GM21825 (cell line): ENCODE measurements at regions not wholly inside any gene's neighbourhood (a gene's known extent, or its start where the extent isn't known, plus 50 kb on each side); places are given as distances from the start of the nearest gene placed in this dataset.
A peak's percentile ranks its signal among the peaks of the same experiment; 100 is the strongest.
"Not testable (repeated sequence)": the region's sequence is repeated elsewhere in the genome, so short reads cannot be mapped to it uniquely, and the experiment has no call there.

Source experiments
- ATAC-seq: cut with Tn5 transposase; IDR thresholded peaks from one replicate; pipeline ENCODE4 v1.9.1; 2021; ENCODE audit warnings: mild to moderate bottlenecking, moderate library complexity; ENCODE audit not compliant: unreplicated experiment

DNA sequence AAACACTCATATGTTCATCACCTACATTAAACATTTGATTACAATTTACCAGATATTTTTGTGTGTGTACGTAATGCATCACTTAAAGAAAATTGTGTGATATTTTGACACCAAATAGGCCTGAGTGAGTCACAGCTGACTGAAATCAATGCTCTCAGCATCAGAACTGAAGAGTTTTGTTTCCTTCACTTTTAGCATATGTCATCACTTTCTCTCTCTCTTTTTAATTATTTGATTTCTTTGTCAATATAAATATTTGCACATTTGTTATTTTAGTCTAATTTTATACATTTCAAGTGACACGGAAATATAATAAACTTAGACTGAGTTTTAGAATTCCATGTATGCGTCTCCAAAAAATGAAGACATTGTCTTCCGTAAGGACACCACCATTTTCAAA, 545.3 kb downstream of the PTPRC start:
- ATAC-seq, result no peak

DNA sequence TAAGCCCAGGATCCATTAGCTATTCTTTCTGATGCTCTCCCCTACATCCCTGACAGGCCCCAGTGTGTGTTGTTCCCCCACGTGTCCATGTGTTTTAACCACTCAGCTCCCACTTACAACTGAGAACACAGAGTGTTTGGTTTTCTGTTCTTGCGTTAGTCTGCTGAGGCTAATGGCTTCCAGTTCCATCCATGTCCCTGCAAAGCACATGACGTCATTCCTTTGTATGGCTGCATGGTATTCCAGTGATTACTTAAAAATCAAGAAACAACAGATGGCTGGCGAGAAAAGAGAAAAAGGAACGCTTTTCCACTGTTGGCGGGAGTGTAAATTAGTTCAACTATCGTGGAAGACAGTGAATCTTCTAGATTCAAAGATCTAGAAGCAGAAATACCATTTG, 556.0 kb downstream of the PTPRC start:
- ATAC-seq, result no peak

DNA sequence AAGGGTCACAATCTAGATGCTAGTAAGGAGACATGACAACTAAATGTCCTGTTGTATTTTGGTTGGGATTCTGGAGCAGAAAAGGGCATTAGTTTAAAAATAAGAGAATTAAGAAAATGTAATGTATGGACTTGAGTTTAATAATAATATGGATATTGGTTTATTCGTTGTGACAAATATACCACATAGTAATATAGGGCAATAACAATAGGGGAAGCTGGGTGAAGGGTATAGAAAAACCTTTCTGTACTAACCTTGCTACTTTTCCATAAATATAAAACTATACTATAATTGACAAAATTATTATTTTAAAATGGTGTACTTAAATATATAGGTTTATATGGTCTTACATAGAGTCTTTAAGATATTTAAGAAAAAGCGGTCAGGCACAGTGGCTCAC, 558.9 kb downstream of the PTPRC start:
- no peak for ATAC-seq

DNA sequence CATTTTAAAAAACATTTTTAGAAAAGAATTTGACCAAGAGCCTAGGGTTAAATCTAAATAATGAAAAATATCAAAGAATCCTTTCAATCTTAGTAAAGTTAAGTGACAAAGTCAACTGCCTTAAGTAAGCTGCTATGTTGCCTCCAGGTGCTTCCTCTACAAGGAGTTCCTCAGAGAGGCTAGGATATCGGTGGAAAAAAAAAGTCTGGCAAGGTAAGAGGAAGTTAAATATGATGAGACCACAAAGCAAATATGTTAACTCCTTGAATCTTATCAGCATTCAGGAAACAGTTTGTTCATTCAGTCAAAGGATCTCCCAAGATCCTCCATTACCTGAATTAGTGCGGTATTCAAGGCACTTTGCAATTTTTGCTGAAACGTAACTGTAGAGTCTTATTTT, 563.5 kb downstream of the PTPRC start:
- ATAC-seq, result no peak

DNA sequence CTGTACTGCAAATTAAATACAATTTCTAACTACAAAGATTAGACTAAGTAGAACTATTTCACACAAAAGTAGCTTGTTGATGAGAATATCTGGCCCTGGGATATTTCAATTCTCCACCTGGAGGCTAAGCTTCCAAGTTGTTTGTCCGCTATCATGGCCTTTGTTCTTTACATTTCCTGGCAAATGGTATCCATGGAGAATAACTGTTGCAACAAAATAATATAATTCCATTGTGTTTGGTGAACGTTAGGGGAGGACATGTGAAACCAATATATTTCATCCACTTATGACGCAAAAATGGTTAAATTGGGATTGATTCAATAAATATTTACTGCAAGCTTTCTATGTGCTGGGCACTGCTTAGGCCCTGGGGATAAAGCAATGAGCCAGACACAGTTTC, 565.4 kb downstream of the PTPRC start:
- ATAC-seq, result no peak

DNA sequence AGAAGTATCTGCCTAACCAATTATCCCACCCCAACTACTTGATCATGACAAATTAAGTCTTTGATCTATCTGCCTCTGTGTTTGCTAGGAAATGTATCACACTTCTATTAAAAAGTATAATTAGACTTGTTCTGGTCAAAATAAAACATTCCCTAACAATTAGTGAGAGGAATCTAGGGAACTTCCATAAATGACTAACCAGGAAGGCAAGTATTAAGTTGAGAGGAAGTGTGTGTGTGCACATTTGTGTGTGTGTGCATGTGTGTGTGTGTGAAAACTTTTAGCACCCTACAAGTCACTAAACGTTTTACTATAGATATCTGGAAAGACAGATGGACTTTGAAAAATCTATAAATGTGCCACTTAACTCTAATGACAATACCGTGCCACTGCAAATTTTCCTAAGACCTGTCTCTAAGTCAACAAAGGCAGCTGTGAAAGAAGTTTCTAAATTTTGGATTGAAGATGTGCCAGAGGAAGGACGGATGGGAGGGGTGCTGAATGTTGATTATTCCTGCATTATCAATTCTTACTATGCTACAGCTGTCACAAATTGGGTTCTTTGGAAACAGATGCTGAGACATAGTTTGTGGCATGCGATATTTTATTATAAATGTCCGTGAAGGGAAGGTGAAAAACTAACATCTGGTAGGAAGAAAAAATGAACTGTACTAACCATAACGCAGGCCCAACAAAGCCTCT, 567.1 kb downstream of the PTPRC start:
- ATAC-seq, result no peak

DNA sequence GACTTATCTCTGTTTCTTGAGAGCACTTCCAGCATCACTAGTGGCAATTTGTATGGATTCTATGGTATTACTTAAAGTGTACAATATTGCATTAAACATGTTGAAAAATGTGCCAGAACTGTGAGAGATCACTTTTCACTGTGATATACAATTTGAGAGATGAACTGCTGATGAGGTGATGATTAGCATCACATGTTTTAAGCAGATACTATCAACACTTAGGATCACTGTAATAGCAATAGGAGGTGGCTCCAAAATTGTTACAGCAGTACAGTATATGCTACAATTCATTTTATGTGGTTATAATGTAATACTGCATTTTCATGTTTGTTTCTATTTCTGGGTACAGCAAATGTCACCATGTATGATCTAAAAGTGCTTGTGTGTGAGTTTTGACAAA, 570.0 kb downstream of the PTPRC start:
- ATAC-seq, result no peak

DNA sequence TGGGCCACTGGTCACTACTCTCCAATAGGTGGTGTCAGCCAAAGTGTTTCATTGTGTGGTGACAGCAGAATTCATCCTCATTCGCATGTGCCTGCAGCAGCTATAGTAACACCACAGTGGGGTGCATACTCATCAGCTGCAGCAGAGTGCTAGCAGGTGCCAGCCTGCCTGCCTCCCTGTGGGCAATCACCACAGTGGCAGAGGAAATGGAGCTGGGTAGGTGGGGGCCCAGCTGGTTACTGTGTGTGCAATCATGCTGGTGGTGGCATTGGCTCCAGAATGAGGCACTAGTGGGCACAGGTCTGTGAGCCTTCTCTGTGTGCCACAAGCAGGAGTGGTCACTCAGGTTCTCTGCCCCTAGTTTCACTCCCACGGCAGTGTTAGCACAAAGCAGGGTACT, 579.2 kb downstream of the PTPRC start:
- no peak for ATAC-seq

DNA sequence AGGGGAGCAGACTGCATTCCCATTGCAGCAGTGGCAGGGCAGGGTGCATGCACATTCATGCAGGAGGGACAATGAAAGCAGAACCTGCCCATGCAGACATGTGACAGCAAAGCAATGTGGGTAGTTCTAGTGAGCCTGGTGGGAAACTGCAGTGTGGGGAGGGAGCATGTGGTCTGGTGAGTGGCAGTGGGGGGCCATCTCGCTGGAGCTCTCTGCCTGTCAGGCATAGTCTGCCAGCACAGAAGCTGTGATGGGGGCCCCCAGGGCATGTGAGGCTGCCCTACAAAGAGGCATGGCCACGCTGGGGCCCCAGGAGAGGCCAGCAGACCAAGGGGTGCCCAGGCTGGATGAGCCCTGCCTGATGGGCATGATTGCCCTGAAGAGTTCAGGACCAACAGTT, 579.7 kb downstream of the PTPRC start:
- no peak for ATAC-seq

DNA sequence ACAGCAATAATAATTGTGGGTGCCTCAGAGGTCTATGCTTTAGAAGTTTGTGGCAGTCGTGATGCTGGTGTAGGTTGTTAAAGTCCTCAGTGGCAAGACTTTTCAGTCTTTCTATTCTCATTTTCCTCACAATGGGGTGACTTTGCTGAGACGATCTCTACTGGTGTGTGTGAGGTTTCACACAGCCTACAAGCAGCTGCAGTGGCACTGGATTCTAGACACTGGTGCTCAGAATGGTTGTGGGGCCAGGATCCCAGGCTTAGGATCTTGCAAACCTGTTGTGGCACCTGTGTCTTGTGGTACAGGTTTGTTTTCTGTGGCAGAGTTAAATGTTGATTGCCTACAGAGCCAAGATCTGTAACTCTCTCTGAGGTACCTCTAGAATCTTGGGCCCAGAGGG, 581.2 kb downstream of the PTPRC start:
- ATAC-seq, result no peak

DNA sequence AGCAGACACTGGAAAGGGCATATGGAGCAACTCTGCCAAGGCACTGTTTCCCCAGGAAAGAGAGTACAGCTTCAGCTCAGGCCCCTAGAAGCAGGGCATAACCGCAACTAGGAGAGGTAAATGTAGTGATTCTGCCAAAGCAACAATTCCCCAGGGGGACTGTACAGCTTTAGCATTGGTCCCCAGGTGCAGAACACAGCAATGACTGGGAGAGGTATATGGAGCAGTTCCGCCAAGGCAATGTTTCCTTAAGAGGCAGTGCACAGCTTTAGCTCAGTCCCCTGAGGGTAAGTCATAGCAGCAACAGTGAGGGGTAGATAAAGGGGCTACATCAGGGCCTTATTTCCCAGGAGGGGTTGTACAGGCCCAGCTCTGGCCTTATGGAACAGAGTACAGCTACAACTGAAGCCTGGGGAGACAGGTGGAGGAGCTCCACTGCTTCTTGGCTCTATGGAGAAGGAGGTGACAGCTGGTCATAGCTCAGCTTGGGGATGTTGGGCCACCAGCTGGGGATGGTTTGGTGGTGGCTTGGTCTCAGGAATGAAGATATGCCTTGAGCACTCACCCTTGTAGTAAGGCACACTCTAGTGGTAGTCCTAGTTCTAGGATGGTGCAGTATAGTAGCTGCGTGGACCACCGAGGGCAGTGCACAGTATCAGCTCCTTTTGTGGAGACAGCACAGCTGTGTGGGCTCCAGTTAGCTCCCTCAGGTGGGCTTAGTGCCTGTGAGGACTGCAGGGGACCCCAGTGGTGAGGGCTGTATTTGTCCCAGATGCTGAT, 582.7 kb downstream of the PTPRC start:
- no peak for ATAC-seq

DNA sequence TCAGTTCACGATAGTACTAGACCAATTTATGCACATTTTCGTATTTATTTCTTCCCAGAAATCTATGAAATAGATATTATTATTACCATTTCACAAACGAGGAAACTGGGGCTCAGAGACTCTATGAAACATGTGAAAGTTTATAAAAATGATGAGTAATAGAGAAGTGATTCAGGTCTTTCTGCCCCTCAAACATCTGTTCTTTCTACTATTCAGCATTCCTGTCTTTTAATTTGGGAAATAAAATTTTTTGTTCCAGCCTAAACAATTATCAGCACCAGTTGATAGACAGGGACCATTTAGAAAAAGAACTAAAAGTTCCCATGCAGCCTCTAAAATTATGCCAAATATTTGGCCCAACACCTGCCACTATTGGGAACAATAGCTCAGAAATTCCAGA, 585.1 kb downstream of the PTPRC start:
- ATAC-seq, result no peak

DNA sequence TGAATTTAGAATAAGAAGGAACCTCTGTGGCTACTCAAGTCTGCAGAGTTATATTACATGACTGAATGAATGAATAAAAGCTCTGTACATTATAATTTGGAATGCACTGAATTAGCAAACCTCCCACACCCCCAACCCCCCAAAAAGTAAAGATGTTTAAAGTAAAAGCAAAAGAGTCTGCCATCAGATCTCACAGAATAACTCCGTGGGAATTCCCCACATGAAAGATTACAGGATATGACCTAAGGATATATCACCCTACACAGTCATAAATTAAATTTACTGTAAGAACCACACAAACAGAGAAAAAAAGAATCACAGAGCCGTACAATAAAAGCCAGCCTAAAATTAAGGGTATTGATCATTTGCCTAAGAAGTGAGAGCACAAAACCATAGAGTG, 587.3 kb downstream of the PTPRC start:
- peak; percentile 62 for ATAC-seq

DNA sequence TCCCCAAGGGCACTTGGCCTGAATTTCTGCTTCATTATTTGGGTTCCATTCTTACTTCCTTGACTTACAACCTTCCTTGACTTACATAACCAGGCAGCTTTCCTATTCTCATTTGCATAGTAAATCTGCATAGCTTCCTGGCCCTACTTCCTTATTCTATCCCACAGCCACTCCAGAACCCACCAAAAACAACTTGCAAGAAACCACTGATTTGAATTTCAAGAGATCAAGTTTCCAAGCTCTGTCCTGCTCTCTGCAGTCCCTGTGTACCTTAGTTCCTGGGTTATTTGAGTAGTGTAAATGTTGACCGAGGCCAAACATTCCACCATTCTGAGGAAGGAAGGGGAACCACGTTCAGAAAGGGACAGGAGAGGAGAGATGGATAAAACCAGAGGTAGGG, 603.3 kb downstream of the PTPRC start:
- ATAC-seq, result no peak

DNA sequence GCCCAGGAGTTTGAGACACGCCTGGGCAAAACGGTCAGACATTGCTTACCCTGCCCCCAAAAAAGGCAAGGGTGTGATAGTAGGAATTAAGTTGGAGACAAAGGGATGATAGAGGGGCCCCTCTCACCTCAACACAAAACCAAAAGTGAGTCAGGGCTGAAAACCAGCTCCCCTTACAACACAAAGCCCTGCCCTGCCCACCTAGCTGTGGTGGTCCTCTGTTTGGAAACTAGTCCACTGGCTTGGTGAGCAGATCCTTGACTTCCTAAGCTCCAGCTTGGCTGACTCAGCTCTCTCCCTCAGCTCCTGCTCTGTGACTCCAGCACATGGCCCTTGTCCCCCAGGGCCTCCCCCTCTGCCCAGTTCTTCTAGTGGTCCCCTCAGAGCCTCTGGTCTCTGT, 603.8 kb downstream of the PTPRC start:
- ATAC-seq, result no peak

DNA sequence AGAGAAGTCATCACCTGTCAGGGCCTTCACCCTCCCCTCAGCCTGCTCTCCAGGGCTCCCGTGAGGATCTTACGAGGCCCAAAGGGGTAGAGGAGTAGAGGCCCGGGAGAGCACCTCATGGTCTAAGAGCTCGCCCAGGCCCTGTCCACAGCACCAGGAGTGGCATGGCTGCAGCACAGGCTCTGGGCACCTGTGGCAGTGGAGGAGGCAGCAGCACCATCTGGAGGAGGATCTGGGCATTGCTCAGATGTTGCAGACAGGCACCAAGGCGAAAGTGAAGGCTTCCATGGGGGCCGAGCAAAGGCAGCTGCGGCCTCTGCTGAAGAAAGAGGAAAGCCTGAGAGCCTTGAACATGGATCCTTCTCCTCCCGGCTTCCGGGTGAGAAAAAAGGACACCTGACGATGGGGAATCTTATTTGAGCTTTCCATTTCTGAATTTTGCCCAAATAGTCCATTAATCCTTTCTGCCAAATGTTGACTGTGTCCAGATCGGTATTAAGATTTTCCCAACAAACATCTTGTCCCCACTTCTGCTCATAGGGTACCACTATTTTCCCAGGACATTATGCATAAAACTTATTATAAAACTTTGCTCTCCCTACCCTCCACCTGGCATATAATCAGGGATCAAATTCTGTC, 604.7 kb downstream of the PTPRC start:
- ATAC-seq, result peak; percentile 99

DNA sequence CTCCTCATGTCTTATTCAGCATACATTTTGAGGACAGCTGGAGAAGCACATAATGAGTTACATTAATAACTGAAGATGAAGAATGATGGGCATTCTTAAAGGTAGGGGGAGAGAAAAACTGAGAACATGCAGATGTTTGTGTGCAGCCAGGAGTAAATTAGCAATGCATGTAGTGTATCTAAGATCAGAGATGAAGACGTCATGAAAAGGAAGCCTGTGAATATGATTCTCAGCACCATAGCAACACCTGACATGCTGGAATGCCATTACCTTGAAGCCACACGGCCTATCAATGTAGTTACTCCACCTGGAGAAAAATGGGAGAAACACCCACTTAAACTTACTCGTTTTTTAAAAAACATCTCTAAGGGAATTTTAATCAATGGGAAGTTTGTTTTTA, 607.1 kb downstream of the PTPRC start:
- ATAC-seq, result no peak

DNA sequence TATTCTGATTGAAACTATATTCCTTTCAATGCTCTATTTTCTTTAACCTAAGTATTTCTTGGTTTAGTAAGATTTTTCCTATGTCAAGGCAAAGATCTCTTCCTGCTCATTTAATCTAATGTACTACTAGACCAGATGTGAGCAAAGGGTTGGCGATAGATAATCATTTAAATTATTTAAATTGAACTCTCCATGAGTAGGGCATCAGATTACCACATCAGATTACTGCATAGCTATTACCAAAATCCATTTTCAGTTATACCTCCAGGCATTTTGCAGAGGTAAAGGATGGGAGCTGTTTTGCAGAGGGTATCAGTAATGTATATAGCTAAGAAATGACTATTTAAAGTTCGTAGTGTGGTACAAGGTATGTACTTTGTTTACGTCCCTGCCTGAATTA, 607.9 kb downstream of the PTPRC start:
- ATAC-seq, result no peak

DNA sequence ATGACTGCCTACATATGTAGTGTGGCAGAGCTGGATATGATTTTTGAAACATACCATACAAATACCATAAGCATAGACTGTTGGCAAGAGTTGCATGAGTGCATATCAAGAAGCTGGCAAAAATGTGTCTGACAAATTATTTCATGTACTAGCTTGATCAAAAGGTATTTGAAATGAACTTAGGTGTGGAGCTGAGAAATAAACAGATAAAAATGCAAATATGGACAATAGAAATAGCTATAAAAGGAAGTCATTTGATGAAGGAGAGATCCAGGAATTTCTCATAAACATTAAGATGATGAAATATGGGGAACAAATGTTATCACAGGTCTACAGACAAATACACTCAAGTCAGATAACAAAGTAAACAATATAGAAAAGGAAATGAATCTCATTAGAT, 609.1 kb downstream of the PTPRC start:
- ATAC-seq, result no peak

DNA sequence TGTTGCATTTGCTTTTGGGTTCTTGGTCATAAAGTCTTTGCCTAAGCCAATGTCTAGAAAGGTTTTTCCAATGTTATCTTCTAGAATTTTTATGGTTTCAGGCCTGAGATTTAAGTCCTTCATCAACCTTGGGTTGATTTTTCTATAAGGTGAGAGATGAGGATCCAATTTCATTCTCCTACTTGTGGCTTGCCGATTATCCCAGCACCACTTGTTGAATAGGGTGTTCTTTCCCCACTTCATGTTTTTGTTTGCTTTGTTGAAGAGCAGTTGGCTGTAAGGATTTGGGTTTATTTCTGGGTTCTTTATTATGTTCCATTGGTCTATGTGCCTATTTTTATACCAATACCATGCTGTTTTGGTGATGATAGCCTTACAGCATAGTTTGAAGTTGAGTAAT, 615.2 kb downstream of the PTPRC start:
- ATAC-seq, result not testable (repeated sequence)

DNA sequence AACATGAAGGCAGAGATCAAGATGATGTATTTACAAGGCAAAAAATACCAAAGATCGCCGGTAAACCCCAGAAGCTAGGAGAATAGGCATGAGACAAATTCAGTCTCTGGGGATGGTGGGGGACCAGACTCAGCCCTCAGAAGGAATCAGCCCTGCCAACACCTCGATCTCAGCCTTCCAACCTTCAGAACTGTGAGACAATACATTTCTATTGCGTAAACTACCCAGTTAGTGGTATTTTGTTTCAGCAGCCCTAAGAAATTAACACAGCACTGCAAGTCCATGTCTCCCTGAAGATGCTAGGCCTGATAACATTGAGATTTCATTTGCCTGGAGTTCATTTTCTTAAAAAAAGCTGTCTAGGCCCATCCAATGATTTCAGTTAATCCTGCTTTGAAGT, 622.5 kb downstream of the PTPRC start:
- ATAC-seq, result no peak

DNA sequence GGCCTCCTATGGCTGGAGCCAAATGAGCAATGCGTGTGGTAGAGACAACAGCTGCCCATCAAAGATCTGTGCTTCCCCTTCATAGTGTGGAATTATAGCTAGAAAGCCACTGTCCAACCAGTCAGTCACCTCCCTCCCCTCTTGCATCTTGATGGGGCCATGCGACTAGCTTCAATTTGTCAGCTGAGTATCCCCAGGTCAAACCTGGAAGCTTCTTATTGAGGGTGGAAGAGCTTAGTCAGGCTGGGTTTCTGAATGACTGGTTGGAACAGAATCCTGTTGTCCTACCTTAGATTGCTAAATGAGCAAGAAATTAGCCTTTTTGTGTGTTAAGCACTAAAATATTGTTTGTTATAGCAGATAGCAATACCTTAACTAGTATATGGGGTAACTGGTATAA, 625.4 kb downstream of the PTPRC start:
- ATAC-seq, result no peak
